ENCODE measurements at regions not wholly inside any gene's neighbourhood (a gene's known extent, or its start where the extent isn't known, plus 50 kb on each side); places are given as distances from the start of the nearest gene placed in this dataset.

GRCh38 chr1:14369526-14370213, 228.8 kb upstream of the KAZN start:
- Histone ChIP-seq H3K4me2 (replicated peaks; ENCODE audit: extremely low read depth, low read length, poor library complexity, severe bottlenecking) (no peak overlapping the region), H3K9me3 (replicated peaks in 1 of 2; ENCODE audit: control insufficient read depth in 1 of 2, insufficient read depth in 1 of 2, low read length in 2 of 2) (no peaks in the 10 kb centered on the region), H3K9ac (ENCODE audit: insufficient read depth, low read length, poor library complexity, severe bottlenecking) (no peak overlapping the region), H3K36me3 (replicated peaks in 1 of 2; ENCODE audit: control insufficient read depth in 1 of 2, insufficient read depth in 2 of 2, low read length in 2 of 2) (no peaks in the 10 kb centered on the region), H2AFZ (ENCODE audit: insufficient read depth, low read depth, low read length, poor library complexity, severe bottlenecking) (no peak overlapping the region), H4K20me1 (ENCODE audit: insufficient read depth, low read length) (no peaks in the 10 kb centered on the region), H3K79me2 (ENCODE audit: insufficient read depth, low read length) (no peaks in the 10 kb centered on the region), H3K4me3 (replicated peaks in 1 of 3; ENCODE audit: low read depth in 2 of 3, low read length in 3 of 3) (no peak overlapping the region), H3K27ac (ENCODE audit: low read depth in 1 of 2, low read length in 2 of 2) (no peak overlapping the region), H3K27me3 (ENCODE audit: control insufficient read depth in 2 of 2, insufficient read depth in 2 of 2, low read length in 2 of 2) (no peaks in the 10 kb centered on the region), H3K4me1 (ENCODE audit: control insufficient read depth in 1 of 2, insufficient read depth in 2 of 2, low read length in 2 of 2) (no peaks in the 10 kb centered on the region)
- no peaks in the 10 kb centered on the region for H3K36me3 Mint-ChIP-seq
- no peaks in the 10 kb centered on the region for H3K4me1 Mint-ChIP-seq
- intact Hi-C loops (cut with micrococcal nuclease), result no loop called here
- H3K4me3 Mint-ChIP-seq, result no peak overlapping the region
- peaks cover 3 to 7% (median 5%) of the 10 kb centered on the region in 3 donors for H3K27me3 Mint-ChIP-seq (ENCODE audit: low read depth in 3 of 3)
- H3K9me3 Mint-ChIP-seq, result peaks cover 0 to 5% (median 2%) of the 10 kb centered on the region in 7 donors
- TF ChIP-seq CTCF (IDR thresholded peaks at IDR 0.05), result no peak
- 17% methylated on average over 2 of the region's 5 CpGs for WGBS (ENCODE audit: insufficient coverage)
- no peak for DNase-seq
- H3K27ac Mint-ChIP-seq, result no peak overlapping the region

- no peak overlapping the region for H3K4me2 ChIP-seq (replicated peaks; ENCODE audit: extremely low read depth, low read length, poor library complexity, severe bottlenecking)
Observed at GRCh38 chr1:14371771-14372497, 226.6 kb upstream of the KAZN start.

More at GRCh38 chr1:14371771-14372497, 226.6 kb upstream of the KAZN start:
- H3K9me3 Mint-ChIP-seq, result peaks cover 0 to 7% (median 1%) of the 10 kb centered on the region in 7 donors
- no peaks in the 10 kb centered on the region for H3K79me2 ChIP-seq (ENCODE audit: insufficient read depth, low read length)
- intact Hi-C loops (cut with micrococcal nuclease), result no loop called here
- no peaks in the 10 kb centered on the region for H3K4me1 ChIP-seq (ENCODE audit: control insufficient read depth in 1 of 2, insufficient read depth in 2 of 2, low read length in 2 of 2)
- H3K27ac ChIP-seq (ENCODE audit: low read depth in 1 of 2, low read length in 2 of 2), result no peak overlapping the region
- H3K9ac ChIP-seq (ENCODE audit: insufficient read depth, low read length, poor library complexity, severe bottlenecking), result no peak overlapping the region
- no peak overlapping the region for H3K4me3 Mint-ChIP-seq
- no peaks in the 10 kb centered on the region for H3K4me1 Mint-ChIP-seq
- H3K27me3 ChIP-seq (ENCODE audit: control insufficient read depth in 2 of 2, insufficient read depth in 2 of 2, low read length in 2 of 2), result no peaks in the 10 kb centered on the region
- WGBS (ENCODE audit: insufficient coverage), result 84% methylated on average over 5 of the region's 6 CpGs
- no peak overlapping the region for H3K4me3 ChIP-seq (replicated peaks in 1 of 3; ENCODE audit: low read depth in 2 of 3, low read length in 3 of 3)
- peaks cover 3 to 5% (median 5%) of the 10 kb centered on the region in 3 donors for H3K27me3 Mint-ChIP-seq (ENCODE audit: low read depth in 3 of 3)
- H4K20me1 ChIP-seq (ENCODE audit: insufficient read depth, low read length), result no peaks in the 10 kb centered on the region
- DNase-seq, result no peak
- H3K27ac Mint-ChIP-seq, result no peak overlapping the region
- no peaks in the 10 kb centered on the region for H3K36me3 Mint-ChIP-seq
- no peaks in the 10 kb centered on the region for H3K9me3 ChIP-seq (replicated peaks in 1 of 2; ENCODE audit: control insufficient read depth in 1 of 2, insufficient read depth in 1 of 2, low read length in 2 of 2)
- no peaks in the 10 kb centered on the region for H3K36me3 ChIP-seq (replicated peaks in 1 of 2; ENCODE audit: control insufficient read depth in 1 of 2, insufficient read depth in 2 of 2, low read length in 2 of 2)
- TF ChIP-seq CTCF (IDR thresholded peaks at IDR 0.05), result no peak
- H2AFZ ChIP-seq (ENCODE audit: insufficient read depth, low read depth, low read length, poor library complexity, severe bottlenecking), result no peak overlapping the region
